ENCODE measurements at regions not wholly inside any gene's neighbourhood (a gene's known extent, or its start where the extent isn't known, plus 50 kb on each side); places are given as distances from the start of the nearest gene placed in this dataset.
"Not testable (repeated sequence)": the region's sequence is repeated elsewhere in the genome, so short reads cannot be mapped to it uniquely, and the experiment has no call there.

GRCh38 chr12:131235871-131236271, 282.2 kb downstream of the ADGRD1 start:
- CTCF ChIA-PET, result interaction anchor here (1.1 kb wide), 1 partner anchor 17 kb away, joined by 3 read pairs; no protein-coding TSS in a partner anchor
- POLR2A ChIA-PET, result no interaction called here
- DNase-seq (ENCODE audit: extremely low spot score), result no peak
- no peak for TF ChIP-seq CTCF (IDR thresholded peaks at IDR 0.05; ENCODE audit: control extremely low read depth, extremely low read depth, low read depth, missing control alignments)

- ChIA-PET POLR2A (no interaction called here), CTCF (interaction anchor here (0.7 to 1.6 kb wide), 3 partner anchors 11 to 107 kb away, joined by 3 to 4 read pairs (median 4); no protein-coding TSS in a partner anchor)
- TF ChIP-seq CTCF (IDR thresholded peaks at IDR 0.05; ENCODE audit: control extremely low read depth, extremely low read depth, low read depth, missing control alignments), result no peak
- DNase-seq (ENCODE audit: extremely low spot score), result peak; percentile 53
These were observed 285.8 kb downstream of the ADGRD1 start for GRCh38 chr12:131239384-131240094.

DNA sequence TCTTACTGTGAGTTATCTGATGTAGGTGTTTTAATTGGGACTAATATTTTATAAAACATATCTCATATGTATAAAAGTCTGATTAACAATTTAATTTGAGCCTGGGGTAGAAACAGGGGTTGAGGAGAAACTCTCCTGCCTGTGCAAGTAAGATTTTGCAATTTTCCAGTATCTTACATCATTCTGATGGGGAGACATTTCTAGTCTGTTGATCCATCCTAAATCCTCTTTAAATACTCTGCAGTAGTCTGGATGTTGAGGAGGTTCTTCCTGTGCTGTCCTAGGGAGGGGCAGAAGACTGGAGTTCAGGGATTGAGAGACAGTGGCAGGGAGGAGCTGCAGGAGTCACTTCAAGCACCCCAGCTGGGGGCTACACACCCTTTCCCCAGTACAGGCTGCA, 287.8 kb downstream of the ADGRD1 start:
- no peak for TF ChIP-seq CTCF (IDR thresholded peaks at IDR 0.05; ENCODE audit: control extremely low read depth, extremely low read depth, low read depth, missing control alignments)
- POLR2A ChIA-PET, result no interaction called here
- CTCF ChIA-PET, result no interaction called here
- no peak for DNase-seq (ENCODE audit: extremely low spot score)

GRCh38 chr12:131242741-131243496, 289.2 kb downstream of the ADGRD1 start:
- no peak for TF ChIP-seq CTCF (IDR thresholded peaks at IDR 0.05; ENCODE audit: control extremely low read depth, extremely low read depth, low read depth, missing control alignments)
- no peak for DNase-seq (ENCODE audit: extremely low spot score)

GRCh38 chr12:131244157-131244688, 290.5 kb downstream of the ADGRD1 start:
- CTCF ChIA-PET; POLR2A ChIA-PET; DNase-seq (ENCODE audit: extremely low spot score): not testable (repeated sequence)

More at GRCh38 chr12:131242741-131243496, 289.2 kb downstream of the ADGRD1 start:
- POLR2A ChIA-PET, result no interaction called here
- CTCF ChIA-PET, result no interaction called here

DNA sequence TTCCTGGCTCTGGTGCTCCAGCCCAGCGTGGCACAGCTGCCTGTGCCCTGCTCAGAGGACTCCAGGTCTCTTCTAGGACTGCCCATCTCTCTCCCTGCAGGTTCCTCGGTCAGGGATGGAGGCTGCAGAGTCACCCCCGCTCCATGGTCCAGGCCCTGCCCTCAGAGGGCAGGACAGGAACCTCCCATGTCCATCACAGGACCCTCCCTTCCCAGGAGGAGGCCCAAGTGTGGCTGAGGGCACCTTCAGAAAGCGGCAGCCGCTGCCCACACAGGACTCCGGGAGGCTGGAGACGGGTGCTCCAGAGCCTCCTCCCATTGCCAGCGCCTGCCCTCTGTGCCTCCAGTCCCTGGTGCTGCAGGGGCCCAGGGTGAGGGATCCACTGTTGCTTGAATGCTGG, 291.5 kb downstream of the ADGRD1 start:
- DNase-seq (ENCODE audit: extremely low spot score); CTCF ChIA-PET; POLR2A ChIA-PET: not testable (repeated sequence)

- POLR2A ChIA-PET, result no interaction called here
- no peak for DNase-seq (ENCODE audit: extremely low spot score)
- no peak for TF ChIP-seq CTCF (IDR thresholded peaks at IDR 0.05; ENCODE audit: control extremely low read depth, extremely low read depth, low read depth, missing control alignments)
- CTCF ChIA-PET, result no interaction called here
These were observed 292.1 kb downstream of the ADGRD1 start for GRCh38 chr12:131245564-131246355.

DNA sequence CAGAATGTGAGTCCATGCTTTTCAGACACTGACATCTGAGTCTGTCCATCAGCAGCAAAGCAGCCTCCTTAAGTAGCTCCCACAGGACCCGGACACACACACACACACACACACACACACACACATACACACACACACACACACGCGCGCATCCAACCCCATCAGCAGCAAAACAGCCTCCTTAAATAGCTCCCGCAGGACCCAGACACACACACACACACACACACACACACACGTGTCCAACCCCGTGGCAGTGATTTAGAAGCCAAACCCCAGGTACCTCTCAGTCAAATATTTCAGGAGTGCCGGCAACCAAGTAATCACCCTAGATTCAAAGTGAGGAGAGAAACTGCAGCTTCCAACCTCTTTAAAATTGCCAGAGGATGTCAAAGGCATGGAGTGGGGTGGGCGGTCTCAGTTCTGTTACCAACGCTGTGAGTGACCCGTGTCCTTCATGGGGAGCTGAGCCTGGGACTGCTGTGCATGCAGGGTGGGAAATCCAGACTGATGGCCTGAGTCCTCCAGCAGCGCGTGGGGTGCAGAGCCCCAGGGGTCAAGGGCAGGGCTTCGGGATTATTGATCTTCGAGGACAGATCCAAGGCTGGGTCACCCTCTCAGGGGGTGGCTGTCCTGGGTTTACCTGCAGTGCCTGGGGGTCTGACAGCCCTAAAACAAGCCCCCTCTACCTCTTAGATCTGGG, 293.5 kb downstream of the ADGRD1 start:
- CTCF ChIA-PET; DNase-seq (ENCODE audit: extremely low spot score); POLR2A ChIA-PET: not testable (repeated sequence)

DNA sequence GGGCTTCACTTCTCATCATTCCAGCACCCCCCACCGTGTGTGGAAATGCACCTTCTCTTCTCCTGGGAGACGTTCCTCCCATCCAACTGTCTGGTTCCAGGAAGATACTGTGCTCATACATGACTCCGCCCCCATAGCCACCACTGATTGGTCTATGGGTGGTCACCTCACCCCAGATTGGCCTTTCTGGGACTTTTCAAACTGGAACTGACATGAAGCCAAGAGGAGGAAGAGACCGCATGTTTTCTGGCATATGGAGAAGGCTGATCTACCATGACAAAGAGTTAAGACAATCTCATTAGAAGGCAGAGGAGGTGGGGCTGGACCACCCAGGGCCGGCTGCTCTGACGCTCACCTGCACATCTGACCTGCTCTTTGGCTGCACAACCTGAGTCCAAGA, 294.2 kb downstream of the ADGRD1 start:
- DNase-seq (ENCODE audit: extremely low spot score); CTCF ChIA-PET; POLR2A ChIA-PET: not testable (repeated sequence)

All from GM10248 (cell line).